Esophagus squamous epithelium (tissue), 4 donors: ENCODE measurements at regions not wholly inside any gene's neighbourhood (a gene's known extent, or its start where the extent isn't known, plus 50 kb on each side); places are given as distances from the start of the nearest gene placed in this dataset.

Source experiments
- CTCF ChIP-seq, 6 experiments: fragments of 450-650 bp in 4 of 6; fragments of 200-600 bp in 2 of 6; sonication (generic) in 2 of 6; IDR thresholded peaks; one replicate each; pipeline ENCODE4 v1.5.1; 2016 to 2019; ENCODE audit warnings: antibody characterized with exemption in 6 of 6, mild to moderate bottlenecking in 4 of 6, moderate library complexity in 4 of 6
- POLR2A ChIP-seq, 4 donors: fragments of 450-650 bp; IDR thresholded peaks; one replicate each; pipeline ENCODE4 v1.6.1; 2017; ENCODE audit warnings: antibody characterized with exemption in 4 of 4, mild to moderate bottlenecking in 4 of 4, moderate library complexity in 3 of 4

GRCh38 chr18:73087282-73087977 is 219.6 kb upstream of the NETO1 start:
- TF ChIP-seq CTCF (IDR thresholded peaks at IDR 0.05) (no peak), POLR2A (IDR thresholded peaks at IDR 0.05) (no peak)
